ENCODE measurements at regions not wholly inside any gene's neighbourhood (a gene's known extent, or its start where the extent isn't known, plus 50 kb on each side); places are given as distances from the start of the nearest gene placed in this dataset.

DNA sequence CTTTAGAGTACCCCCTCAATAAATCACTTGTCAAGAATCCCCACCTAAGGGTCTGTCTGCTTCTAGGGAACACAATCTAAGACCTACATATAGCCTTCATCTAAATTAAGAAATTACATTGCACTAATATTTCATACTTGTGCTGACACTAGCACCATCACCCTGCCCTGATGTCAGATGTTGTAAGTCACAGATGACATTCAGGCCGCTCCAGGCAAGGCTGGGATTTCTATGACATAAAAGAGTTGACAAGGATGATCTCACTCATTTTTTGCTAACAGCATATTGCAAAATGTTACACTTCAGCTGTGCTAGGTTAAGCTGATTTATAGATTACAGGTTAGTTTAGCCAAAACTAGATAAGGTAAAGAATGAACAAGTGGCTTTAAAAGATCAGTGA is 372.5 kb upstream of the GRIA1 start:
- Histone ChIP-seq H3K4me3 (no peak overlapping the region), H3K27me3 (no peaks in the 10 kb centered on the region), H3K27ac (no peak overlapping the region), H3K4me1 (no peaks in the 10 kb centered on the region), H3K36me3 (no peaks in the 10 kb centered on the region), H3K9me3 (no peaks in the 10 kb centered on the region)
- no peak for DNase-seq
- 79 to 83% methylated on average over 1 of the region's 1 CpG for WGBS, 2 donors
- intact Hi-C loops (cut with DNase I) = no loop called here
- no peak for TF ChIP-seq CTCF (IDR thresholded peaks at IDR 0.05)
- TF ChIP-seq POLR2A (IDR thresholded peaks at IDR 0.05) = no peak

DNA sequence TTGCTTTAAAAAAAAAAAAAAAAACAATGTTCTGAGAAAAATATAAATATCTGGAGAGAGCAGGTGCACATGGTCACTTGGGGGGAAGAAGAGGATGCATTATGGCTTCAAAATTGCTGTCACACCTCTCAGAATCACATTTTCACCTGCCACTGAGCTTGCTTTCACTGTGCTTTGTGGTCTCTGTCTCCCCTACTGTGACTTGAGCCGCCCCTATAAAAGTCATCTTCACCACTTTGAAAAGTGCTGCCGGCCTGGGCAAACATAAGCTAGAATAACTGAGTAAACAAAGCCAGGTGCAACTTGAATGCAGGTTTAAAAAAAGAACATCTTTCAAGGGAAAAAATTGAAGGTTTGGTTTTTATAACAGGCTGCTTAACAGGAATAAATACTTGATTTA is 368.1 kb upstream of the GRIA1 start:
- Histone ChIP-seq H3K27ac (no peak overlapping the region), H3K36me3 (no peaks in the 10 kb centered on the region), H3K9me3 (no peaks in the 10 kb centered on the region), H3K27me3 (no peaks in the 10 kb centered on the region), H3K4me1 (no peaks in the 10 kb centered on the region), H3K4me3 (no peak overlapping the region)
- DNase-seq = no peak
- TF ChIP-seq EP300 (IDR thresholded peaks at IDR 0.05) (no peak), POLR2A (IDR thresholded peaks at IDR 0.05) (no peak), CTCF (IDR thresholded peaks at IDR 0.05) (no peak), POLR2AphosphoS5 (IDR thresholded peaks at IDR 0.05) (no peak)
- WGBS, 2 donors = 3 to 16% methylated on average over 2 of the region's 2 CpGs
- intact Hi-C loops (cut with DNase I) = no loop called here

DNA sequence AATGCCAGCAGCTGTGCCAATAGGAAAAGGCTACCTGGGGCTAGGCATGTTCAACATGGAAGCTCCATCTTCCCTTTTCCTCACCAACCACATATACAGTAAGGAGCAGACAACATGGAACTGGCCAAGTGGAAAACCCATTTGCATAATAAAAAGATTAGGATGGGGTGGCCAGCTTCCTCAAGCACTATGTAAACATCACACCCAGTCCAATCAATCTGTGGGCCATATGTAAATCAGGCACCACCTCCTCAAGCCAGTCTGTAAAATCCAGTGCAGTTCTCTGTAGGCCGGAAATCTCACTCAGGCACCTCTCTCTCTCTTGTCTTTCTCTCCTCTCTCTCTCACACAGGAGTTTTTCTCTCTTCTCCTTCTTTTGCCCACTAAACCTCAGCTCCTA is 360.2 kb upstream of the GRIA1 start:
- Histone ChIP-seq H3K36me3 (no peaks in the 10 kb centered on the region), H3K27me3 (no peaks in the 10 kb centered on the region), H3K27ac (no peak overlapping the region), H3K9me3 (no peaks in the 10 kb centered on the region), H3K4me3 (no peak overlapping the region), H3K4me1 (no peaks in the 10 kb centered on the region)
- DNase-seq = no peak
- no peak for TF ChIP-seq POLR2AphosphoS5 (IDR thresholded peaks at IDR 0.05)
- TF ChIP-seq POLR2A (IDR thresholded peaks at IDR 0.05) = no peak
- no peak for TF ChIP-seq EP300 (IDR thresholded peaks at IDR 0.05)
- TF ChIP-seq CTCF (IDR thresholded peaks at IDR 0.05) = no peak
- WGBS, 2 donors = 44 to 65% methylated on average over 1 of the region's 1 CpG
- intact Hi-C loops (cut with DNase I) = no loop called here

DNA sequence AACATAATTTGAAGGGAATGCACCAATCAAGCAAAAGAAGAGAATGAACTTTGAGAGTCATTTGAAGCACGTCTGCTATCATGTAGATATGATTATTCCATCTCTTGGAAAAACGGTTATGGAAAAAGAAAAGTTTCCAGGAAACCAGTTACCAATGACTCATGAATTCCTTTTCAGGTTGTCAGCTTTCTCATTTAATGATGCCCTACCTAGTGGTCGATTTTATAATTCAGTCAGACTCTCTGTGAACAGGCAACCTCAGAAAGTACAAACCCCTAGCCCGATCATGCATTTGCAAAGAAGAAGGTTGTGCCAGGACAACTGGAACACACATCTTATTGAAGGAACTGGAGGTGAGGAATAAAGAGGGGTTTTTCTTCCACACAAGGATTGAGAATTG is 355.1 kb upstream of the GRIA1 start:
- H3K36me3 ChIP-seq = no peaks in the 10 kb centered on the region
- intact Hi-C loops (cut with DNase I) = no loop called here
- H3K4me3 ChIP-seq = no peak overlapping the region
- no peaks in the 10 kb centered on the region for H3K9me3 ChIP-seq
- no peaks in the 10 kb centered on the region for H3K27me3 ChIP-seq
- TF ChIP-seq POLR2AphosphoS5 (IDR thresholded peaks at IDR 0.05) (no peak), CTCF (IDR thresholded peaks at IDR 0.05) (no peak), EP300 (IDR thresholded peaks at IDR 0.05) (no peak), POLR2A (IDR thresholded peaks at IDR 0.05) (no peak)
- no peak overlapping the region for H3K27ac ChIP-seq
- 49 to 69% methylated on average over 4 of the region's 4 CpGs for WGBS, 2 donors
- no peak for DNase-seq
- no peaks in the 10 kb centered on the region for H3K4me1 ChIP-seq

- no peaks in the 10 kb centered on the region for H3K36me3 ChIP-seq
- TF ChIP-seq POLR2AphosphoS5 (IDR thresholded peaks at IDR 0.05) (no peak), CTCF (IDR thresholded peaks at IDR 0.05) (no peak), EP300 (IDR thresholded peaks at IDR 0.05) (no peak), POLR2A (IDR thresholded peaks at IDR 0.05) (no peak)
- intact Hi-C loops (cut with DNase I) = no loop called here
- H3K27me3 ChIP-seq = no peaks in the 10 kb centered on the region
- no peak overlapping the region for H3K27ac ChIP-seq
- no peaks in the 10 kb centered on the region for H3K4me1 ChIP-seq
- WGBS, 2 donors = 54 to 68% methylated on average over 6 of the region's 6 CpGs
- H3K9me3 ChIP-seq = no peaks in the 10 kb centered on the region
- no peak for DNase-seq
- H3K4me3 ChIP-seq = no peak overlapping the region
Observed at GRCh38 chr5:153136910-153137614, 353.4 kb upstream of the GRIA1 start.

Data from sigmoid colon (tissue), 6 donors.